ENCODE measurements at regions not wholly inside any gene's neighbourhood (a gene's known extent, or its start where the extent isn't known, plus 50 kb on each side); places are given as distances from the start of the nearest gene placed in this dataset.

GRCh38 chr2:22086726-22087125 lies 963.0 kb downstream of the TDRD15 start:
- H3K14ac ChIP-seq (replicated peaks; ENCODE audit: low read depth, low read length) = no peak overlapping the region
- no peak overlapping the region for H4K91ac ChIP-seq (ENCODE audit: insufficient read depth, low read depth, low read length)
- no peak for TF ChIP-seq CTCF (conservative IDR thresholded peaks at IDR 0.05; ENCODE audit: low read depth, low read length)
- TF ChIP-seq MAFK (IDR thresholded peaks at IDR 0.05; ENCODE audit: low read depth, low read length) = no peak
- TF ChIP-seq CHD1 (IDR thresholded peaks at IDR 0.05; ENCODE audit: low read depth, low read length) = no peak
- no peak for TF ChIP-seq ELK1 (IDR thresholded peaks at IDR 0.05; ENCODE audit: borderline replicate concordance, low read depth, low read length)
- TF ChIP-seq RCOR1 (IDR thresholded peaks at IDR 0.05; ENCODE audit: insufficient replicate concordance, low read length) = no peak
- no peak for TF ChIP-seq MXI1 (IDR thresholded peaks at IDR 0.05; ENCODE audit: borderline replicate concordance, low read depth, low read length)
- no peak for TF ChIP-seq NFE2L2 (IDR thresholded peaks at IDR 0.05; ENCODE audit: low read depth, low read length)
- TF ChIP-seq USF2 (IDR thresholded peaks at IDR 0.05; ENCODE audit: low read depth, low read length) = no peak
- TF ChIP-seq RAD21 (IDR thresholded peaks at IDR 0.05; ENCODE audit: low read length) = no peak
- TF ChIP-seq MAZ (IDR thresholded peaks at IDR 0.05; ENCODE audit: borderline replicate concordance, low read depth, low read length) = no peak
- TF ChIP-seq FOS (IDR thresholded peaks at IDR 0.05; ENCODE audit: low read depth, low read length) = no peak
- TF ChIP-seq CEBPB (IDR thresholded peaks at IDR 0.05; ENCODE audit: low read depth, low read length) = no peak
- in situ Hi-C loops (cut with MboI; ENCODE audit: low sequenced_read_pairs) = no loop called here
- no peak overlapping the region for H3K23ac ChIP-seq (ENCODE audit: low read depth, low read length)
- H3K18ac ChIP-seq (ENCODE audit: low read depth, low read length) = no peak overlapping the region
- H4K5ac ChIP-seq (ENCODE audit: low read depth, low read length) = no peak overlapping the region
- H2AK9ac ChIP-seq (replicated peaks; ENCODE audit: low read depth, low read length, poor library complexity) = no peak overlapping the region
- POLR2A ChIA-PET (ENCODE audit: unreplicated experiment) = no interaction called here
- no peak overlapping the region for H2BK5ac ChIP-seq (ENCODE audit: low read depth, low read length, poor library complexity, severe bottlenecking)
- no peak overlapping the region for H3K56ac ChIP-seq (ENCODE audit: extremely low read depth, insufficient read depth, low read length)
- no peak overlapping the region for H2BK20ac ChIP-seq (ENCODE audit: low read depth, low read length)
- BruUV-seq (replicated peaks) = no TSS peak
- no peaks in the 10 kb centered on the region for H3K9me3 ChIP-seq (ENCODE audit: control insufficient read depth, insufficient read depth, low read length)
- H4K8ac ChIP-seq (ENCODE audit: low read depth in 2 of 2, low read length in 2 of 2) = no peak overlapping the region
- DNase-seq (no peak), ATAC-seq (ENCODE audit: low read depth) (no peak)
- no CpG with 5 or more reads among the region's 2 CpGs for WGBS, 2 experiments (ENCODE audit: extremely low coverage in 2 of 2, insufficient read length in 1 of 2)
- H3K4me2 ChIP-seq (ENCODE audit: low read depth, low read length) = no peak overlapping the region
- no peak overlapping the region for H3K9ac ChIP-seq (ENCODE audit: low read depth, low read length)
- no peak overlapping the region for H2AFZ ChIP-seq (replicated peaks; ENCODE audit: low read length, poor library complexity)
- CTCF ChIA-PET = no interaction called here
- dilution Hi-C loops (cut with HindIII; ENCODE audit: low sequenced_read_pairs, unreplicated experiment) = no loop called here
- H3K4me3 ChIP-seq (ENCODE audit: insufficient read depth, low read depth, low read length) = no peak overlapping the region
- no peaks in the 10 kb centered on the region for H3K4me1 ChIP-seq (ENCODE audit: control insufficient read depth, insufficient read depth, low read length)
- H2AK5ac ChIP-seq (ENCODE audit: low read depth, low read length) = no peak overlapping the region
- H3K27me3 ChIP-seq (ENCODE audit: control insufficient read depth, insufficient read depth, low read length) = no peaks in the 10 kb centered on the region
- H2BK15ac ChIP-seq (ENCODE audit: low read depth, low read length) = no peak overlapping the region
- intact Hi-C loops (cut with micrococcal nuclease) = no loop called here
- no peaks in the 10 kb centered on the region for H3K79me1 ChIP-seq (ENCODE audit: low read depth in 1 of 2, low read length in 2 of 2)
- no peaks in the 10 kb centered on the region for H3K9me1 ChIP-seq (ENCODE audit: insufficient read depth, low read length)
- H2BK120ac ChIP-seq (ENCODE audit: low read depth, low read length) = no peak overlapping the region
- no peak overlapping the region for H3K4ac ChIP-seq (ENCODE audit: low read depth, low read length)
- no peaks in the 10 kb centered on the region for H3K36me3 ChIP-seq (ENCODE audit: control insufficient read depth, insufficient read depth, low read length)
- no peaks in the 10 kb centered on the region for H4K20me1 ChIP-seq (ENCODE audit: insufficient read depth, low read length)
- no peak overlapping the region for H3K27ac ChIP-seq (ENCODE audit: insufficient read depth, low read length)

Measured in IMR-90 (cell line).